Rectal smooth muscle tissue (tissue), 1 donor: ENCODE measurements at regions not wholly inside any gene's neighbourhood (a gene's known extent, or its start where the extent isn't known, plus 50 kb on each side); places are given as distances from the start of the nearest gene placed in this dataset.
"Not testable (repeated sequence)": the region's sequence is repeated elsewhere in the genome, so short reads cannot be mapped to it uniquely, and the experiment has no call there.

Experiments
- H3K27ac ChIP-seq: one replicate; pipeline ENCODE4 v1.7.0; 2013; ENCODE audit warnings: low read depth, low read length, inconsistent platforms
- H3K27me3 ChIP-seq: one replicate; pipeline ENCODE4 v1.7.0; 2013; ENCODE audit warnings: low read length; ENCODE audit not compliant: control insufficient read depth, insufficient read depth
- H3K36me3 ChIP-seq: one replicate; pipeline ENCODE4 v1.7.0; 2013; ENCODE audit warnings: low read length; ENCODE audit not compliant: control insufficient read depth, insufficient read depth
- H3K4me1 ChIP-seq: one replicate; pipeline ENCODE4 v1.7.0; 2013; ENCODE audit warnings: low read length; ENCODE audit not compliant: control insufficient read depth, insufficient read depth
- H3K4me3 ChIP-seq: one replicate; pipeline ENCODE4 v1.7.0; 2013; ENCODE audit warnings: low read length
- H3K9ac ChIP-seq: one replicate; pipeline ENCODE4 v1.7.0; 2013; ENCODE audit warnings: low read length

GRCh38 chr13:83449668-83450395, 432.4 kb downstream of the SLITRK1 start:
- Histone ChIP-seq H3K27ac (no peak overlapping the region), H3K4me1 (no peaks in the 10 kb centered on the region), H3K27me3 (no peaks in the 10 kb centered on the region), H3K36me3 (no peaks in the 10 kb centered on the region), H3K4me3 (no peak overlapping the region), H3K9ac (no peak overlapping the region)

GRCh38 chr13:83440465-83440864, 441.8 kb downstream of the SLITRK1 start:
- Histone ChIP-seq H3K4me1 (no peaks in the 10 kb centered on the region), H3K27me3 (no peaks in the 10 kb centered on the region)

GRCh38 chr13:83439464-83439863, 442.8 kb downstream of the SLITRK1 start:
- H3K9ac ChIP-seq, H3K27ac ChIP-seq, H3K4me3 ChIP-seq, H3K36me3 ChIP-seq, H3K4me1 ChIP-seq, H3K27me3 ChIP-seq: not testable (repeated sequence)

More at GRCh38 chr13:83440465-83440864, 441.8 kb downstream of the SLITRK1 start:
- H3K4me3 ChIP-seq: no peak overlapping the region
- H3K36me3 ChIP-seq: no peaks in the 10 kb centered on the region
- no peak overlapping the region for H3K9ac ChIP-seq
- no peak overlapping the region for H3K27ac ChIP-seq

- Histone ChIP-seq H3K36me3 (no peaks in the 10 kb centered on the region), H3K4me1 (no peaks in the 10 kb centered on the region), H3K27me3 (no peaks in the 10 kb centered on the region), H3K27ac (no peak overlapping the region), H3K9ac (no peak overlapping the region), H3K4me3 (no peak overlapping the region)
Measured at GRCh38 chr13:83423861-83424260, 458.4 kb downstream of the SLITRK1 start.

- Histone ChIP-seq H3K9ac (no peak overlapping the region), H3K4me1 (no peaks in the 10 kb centered on the region), H3K27me3 (no peaks in the 10 kb centered on the region), H3K27ac (no peak overlapping the region), H3K4me3 (no peak overlapping the region), H3K36me3 (no peaks in the 10 kb centered on the region)
Measured at GRCh38 chr13:83423381-83423780, 458.9 kb downstream of the SLITRK1 start.

GRCh38 chr13:83414393-83414792, 467.9 kb downstream of the SLITRK1 start:
- Histone ChIP-seq H3K4me3 (no peak overlapping the region), H3K36me3 (no peaks in the 10 kb centered on the region), H3K27ac (no peak overlapping the region), H3K9ac (no peak overlapping the region), H3K27me3 (no peaks in the 10 kb centered on the region), H3K4me1 (no peaks in the 10 kb centered on the region)

- Histone ChIP-seq H3K9ac (no peak overlapping the region), H3K27ac (no peak overlapping the region), H3K27me3 (no peaks in the 10 kb centered on the region), H3K36me3 (no peaks in the 10 kb centered on the region), H3K4me1 (no peaks in the 10 kb centered on the region), H3K4me3 (no peak overlapping the region)
Measured at GRCh38 chr13:83386609-83387008, 495.7 kb downstream of the SLITRK1 start.

- no peak overlapping the region for H3K4me3 ChIP-seq
- H3K36me3 ChIP-seq: no peaks in the 10 kb centered on the region
- H3K9ac ChIP-seq: no peak overlapping the region
- no peaks in the 10 kb centered on the region for H3K4me1 ChIP-seq
- H3K27ac ChIP-seq: no peak overlapping the region
- H3K27me3 ChIP-seq: no peaks in the 10 kb centered on the region
Measured at GRCh38 chr13:83378908-83379307, 503.4 kb downstream of the SLITRK1 start.

GRCh38 chr13:83377491-83377890, 504.8 kb downstream of the SLITRK1 start:
- Histone ChIP-seq H3K27ac (no peak overlapping the region), H3K36me3 (no peaks in the 10 kb centered on the region), H3K9ac (no peak overlapping the region), H3K27me3 (no peaks in the 10 kb centered on the region), H3K4me1 (no peaks in the 10 kb centered on the region), H3K4me3 (no peak overlapping the region)

- Histone ChIP-seq H3K36me3 (no peaks in the 10 kb centered on the region), H3K9ac (no peak overlapping the region), H3K27ac (no peak overlapping the region), H3K4me1 (no peaks in the 10 kb centered on the region), H3K27me3 (no peaks in the 10 kb centered on the region), H3K4me3 (no peak overlapping the region)
Measured at GRCh38 chr13:83372786-83373185, 509.5 kb downstream of the SLITRK1 start.

- H3K27ac ChIP-seq: no peak overlapping the region
- no peaks in the 10 kb centered on the region for H3K4me1 ChIP-seq
- no peak overlapping the region for H3K9ac ChIP-seq
- H3K27me3 ChIP-seq: no peaks in the 10 kb centered on the region
- H3K36me3 ChIP-seq: no peaks in the 10 kb centered on the region
- H3K4me3 ChIP-seq: no peak overlapping the region
Measured at GRCh38 chr13:83365723-83366122, 516.6 kb downstream of the SLITRK1 start.

- no peaks in the 10 kb centered on the region for H3K27me3 ChIP-seq
- H3K4me3 ChIP-seq: no peak overlapping the region
- no peaks in the 10 kb centered on the region for H3K36me3 ChIP-seq
- H3K4me1 ChIP-seq: no peaks in the 10 kb centered on the region
- H3K27ac ChIP-seq: no peak overlapping the region
- H3K9ac ChIP-seq: no peak overlapping the region
Measured at GRCh38 chr13:83355041-83355440, 527.2 kb downstream of the SLITRK1 start.

- Histone ChIP-seq H3K27ac (no peak overlapping the region), H3K4me1 (no peaks in the 10 kb centered on the region), H3K9ac (no peak overlapping the region), H3K4me3 (no peak overlapping the region), H3K36me3 (no peaks in the 10 kb centered on the region), H3K27me3 (no peaks in the 10 kb centered on the region)
Measured at GRCh38 chr13:83352391-83352790, 529.9 kb downstream of the SLITRK1 start.
